ENCODE measurements at regions not wholly inside any gene's neighbourhood (a gene's known extent, or its start where the extent isn't known, plus 50 kb on each side); places are given as distances from the start of the nearest gene placed in this dataset.

DNA sequence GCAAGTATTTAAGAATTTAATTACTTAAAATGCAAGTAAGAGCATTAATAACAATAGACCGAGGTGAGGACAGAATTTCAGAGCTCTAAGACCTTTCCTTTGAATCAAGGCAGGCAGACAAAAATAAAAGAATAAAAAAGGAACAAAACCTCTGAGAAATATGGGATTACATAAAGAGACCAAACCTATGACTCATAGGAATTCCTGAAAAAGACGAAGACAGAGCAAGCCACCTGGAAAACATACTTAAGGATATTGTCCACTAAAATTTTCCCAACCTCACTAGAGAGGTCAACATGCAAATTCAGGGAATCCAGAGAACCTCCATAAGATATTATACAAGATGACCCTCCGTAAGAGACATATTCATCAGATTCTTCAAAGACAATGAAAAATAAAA, 325.1 kb downstream of the AEBP2 start:
- TF ChIP-seq GLIS3 (CRISPR knock-in tag; IDR thresholded peaks at IDR 0.05) (no peak), ZFP30 (CRISPR knock-in tag; IDR thresholded peaks at IDR 0.05) (no peak), ISL1 (CRISPR knock-in tag; IDR thresholded peaks at IDR 0.05) (no peak), PPARA (CRISPR knock-in tag; IDR thresholded peaks at IDR 0.05; ENCODE audit: borderline replicate concordance) (no peak), ARNTL (CRISPR knock-in tag; IDR thresholded peaks at IDR 0.05; ENCODE audit: borderline replicate concordance, low read depth) (no peak), RARB (CRISPR knock-in tag; IDR thresholded peaks at IDR 0.05) (no peak), ZNF70 (CRISPR knock-in tag; IDR thresholded peaks at IDR 0.05) (no peak), SNAI2 (CRISPR knock-in tag; IDR thresholded peaks at IDR 0.05) (no peak), TOX (CRISPR knock-in tag; IDR thresholded peaks at IDR 0.05; ENCODE audit: borderline replicate concordance) (no peak), ZNF565 (CRISPR knock-in tag; conservative IDR thresholded peaks at IDR 0.05; ENCODE audit: low read depth) (no peak), TCF4 (CRISPR knock-in tag; IDR thresholded peaks at IDR 0.05; ENCODE audit: borderline replicate concordance) (no peak), CSDC2 (CRISPR knock-in tag; IDR thresholded peaks at IDR 0.05) (no peak), ZFP3 (CRISPR knock-in tag; IDR thresholded peaks at IDR 0.05) (no peak), BACH2 (CRISPR knock-in tag; IDR thresholded peaks at IDR 0.05; ENCODE audit: borderline replicate concordance) (no peak), ZNF8 (CRISPR knock-in tag; IDR thresholded peaks at IDR 0.05) (no peak), ESRRG (CRISPR knock-in tag; IDR thresholded peaks at IDR 0.05) (no peak)
- TF ChIP-seq, protein P1, sequence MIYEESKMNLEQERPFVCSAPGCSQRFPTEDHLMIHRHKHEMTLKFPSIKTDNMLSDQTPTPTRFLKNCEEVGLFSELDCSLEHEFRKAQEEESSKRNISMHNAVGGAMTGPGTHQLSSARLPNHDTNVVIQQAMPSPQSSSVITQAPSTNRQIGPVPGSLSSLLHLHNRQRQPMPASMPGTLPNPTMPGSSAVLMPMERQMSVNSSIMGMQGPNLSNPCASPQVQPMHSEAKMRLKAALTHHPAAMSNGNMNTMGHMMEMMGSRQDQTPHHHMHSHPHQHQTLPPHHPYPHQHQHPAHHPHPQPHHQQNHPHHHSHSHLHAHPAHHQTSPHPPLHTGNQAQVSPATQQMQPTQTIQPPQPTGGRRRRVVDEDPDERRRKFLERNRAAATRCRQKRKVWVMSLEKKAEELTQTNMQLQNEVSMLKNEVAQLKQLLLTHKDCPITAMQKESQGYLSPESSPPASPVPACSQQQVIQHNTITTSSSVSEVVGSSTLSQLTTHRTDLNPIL (CRISPR knock-in tag; IDR thresholded peaks at IDR 0.05; ENCODE audit: low read depth): no peak
- TF ChIP-seq, protein P2, sequence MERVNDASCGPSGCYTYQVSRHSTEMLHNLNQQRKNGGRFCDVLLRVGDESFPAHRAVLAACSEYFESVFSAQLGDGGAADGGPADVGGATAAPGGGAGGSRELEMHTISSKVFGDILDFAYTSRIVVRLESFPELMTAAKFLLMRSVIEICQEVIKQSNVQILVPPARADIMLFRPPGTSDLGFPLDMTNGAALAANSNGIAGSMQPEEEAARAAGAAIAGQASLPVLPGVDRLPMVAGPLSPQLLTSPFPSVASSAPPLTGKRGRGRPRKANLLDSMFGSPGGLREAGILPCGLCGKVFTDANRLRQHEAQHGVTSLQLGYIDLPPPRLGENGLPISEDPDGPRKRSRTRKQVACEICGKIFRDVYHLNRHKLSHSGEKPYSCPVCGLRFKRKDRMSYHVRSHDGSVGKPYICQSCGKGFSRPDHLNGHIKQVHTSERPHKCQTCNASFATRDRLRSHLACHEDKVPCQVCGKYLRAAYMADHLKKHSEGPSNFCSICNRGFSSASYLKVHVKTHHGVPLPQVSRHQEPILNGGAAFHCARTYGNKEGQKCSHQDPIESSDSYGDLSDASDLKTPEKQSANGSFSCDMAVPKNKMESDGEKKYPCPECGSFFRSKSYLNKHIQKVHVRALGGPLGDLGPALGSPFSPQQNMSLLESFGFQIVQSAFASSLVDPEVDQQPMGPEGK (CRISPR knock-in tag; IDR thresholded peaks at IDR 0.05; ENCODE audit: borderline replicate concordance): no peak
- TF ChIP-seq, protein P3, sequence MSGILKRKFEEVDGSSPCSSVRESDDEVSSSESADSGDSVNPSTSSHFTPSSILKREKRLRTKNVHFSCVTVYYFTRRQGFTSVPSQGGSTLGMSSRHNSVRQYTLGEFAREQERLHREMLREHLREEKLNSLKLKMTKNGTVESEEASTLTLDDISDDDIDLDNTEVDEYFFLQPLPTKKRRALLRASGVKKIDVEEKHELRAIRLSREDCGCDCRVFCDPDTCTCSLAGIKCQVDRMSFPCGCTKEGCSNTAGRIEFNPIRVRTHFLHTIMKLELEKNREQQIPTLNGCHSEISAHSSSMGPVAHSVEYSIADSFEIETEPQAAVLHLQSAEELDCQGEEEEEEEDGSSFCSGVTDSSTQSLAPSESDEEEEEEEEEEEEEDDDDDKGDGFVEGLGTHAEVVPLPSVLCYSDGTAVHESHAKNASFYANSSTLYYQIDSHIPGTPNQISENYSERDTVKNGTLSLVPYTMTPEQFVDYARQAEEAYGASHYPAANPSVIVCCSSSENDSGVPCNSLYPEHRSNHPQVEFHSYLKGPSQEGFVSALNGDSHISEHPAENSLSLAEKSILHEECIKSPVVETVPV (CRISPR knock-in tag; IDR thresholded peaks at IDR 0.05): no peak
- TF ChIP-seq, protein P4, sequence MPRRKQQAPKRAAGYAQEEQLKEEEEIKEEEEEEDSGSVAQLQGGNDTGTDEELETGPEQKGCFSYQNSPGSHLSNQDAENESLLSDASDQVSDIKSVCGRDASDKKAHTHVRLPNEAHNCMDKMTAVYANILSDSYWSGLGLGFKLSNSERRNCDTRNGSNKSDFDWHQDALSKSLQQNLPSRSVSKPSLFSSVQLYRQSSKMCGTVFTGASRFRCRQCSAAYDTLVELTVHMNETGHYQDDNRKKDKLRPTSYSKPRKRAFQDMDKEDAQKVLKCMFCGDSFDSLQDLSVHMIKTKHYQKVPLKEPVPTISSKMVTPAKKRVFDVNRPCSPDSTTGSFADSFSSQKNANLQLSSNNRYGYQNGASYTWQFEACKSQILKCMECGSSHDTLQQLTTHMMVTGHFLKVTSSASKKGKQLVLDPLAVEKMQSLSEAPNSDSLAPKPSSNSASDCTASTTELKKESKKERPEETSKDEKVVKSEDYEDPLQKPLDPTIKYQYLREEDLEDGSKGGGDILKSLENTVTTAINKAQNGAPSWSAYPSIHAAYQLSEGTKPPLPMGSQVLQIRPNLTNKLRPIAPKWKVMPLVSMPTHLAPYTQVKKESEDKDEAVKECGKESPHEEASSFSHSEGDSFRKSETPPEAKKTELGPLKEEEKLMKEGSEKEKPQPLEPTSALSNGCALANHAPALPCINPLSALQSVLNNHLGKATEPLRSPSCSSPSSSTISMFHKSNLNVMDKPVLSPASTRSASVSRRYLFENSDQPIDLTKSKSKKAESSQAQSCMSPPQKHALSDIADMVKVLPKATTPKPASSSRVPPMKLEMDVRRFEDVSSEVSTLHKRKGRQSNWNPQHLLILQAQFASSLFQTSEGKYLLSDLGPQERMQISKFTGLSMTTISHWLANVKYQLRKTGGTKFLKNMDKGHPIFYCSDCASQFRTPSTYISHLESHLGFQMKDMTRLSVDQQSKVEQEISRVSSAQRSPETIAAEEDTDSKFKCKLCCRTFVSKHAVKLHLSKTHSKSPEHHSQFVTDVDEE (CRISPR knock-in tag; IDR thresholded peaks at IDR 0.05): no peak
- no peak for ATAC-seq

DNA sequence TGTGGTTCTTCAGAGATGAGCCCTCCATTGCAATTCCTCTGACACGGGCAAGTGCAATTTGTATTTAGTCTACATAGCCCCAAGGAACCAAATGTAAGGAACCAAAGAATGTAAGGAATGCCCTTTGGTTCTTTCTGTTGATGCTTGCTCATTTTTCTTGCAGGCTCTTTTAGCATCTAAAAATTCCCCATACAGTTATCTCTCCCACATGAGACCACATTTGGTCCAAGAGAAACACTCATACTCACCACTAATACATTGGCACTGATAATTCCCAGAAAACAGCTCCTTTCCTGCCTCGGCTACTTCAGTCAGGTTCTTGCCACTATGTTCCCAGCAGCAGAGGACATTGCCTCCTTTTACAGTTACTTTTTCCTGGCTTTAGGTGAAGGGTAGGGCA, 332.6 kb downstream of the AEBP2 start:
- TF ChIP-seq ISL1 (CRISPR knock-in tag; IDR thresholded peaks at IDR 0.05): peak; percentile 64
- no peak for TF ChIP-seq TOX (CRISPR knock-in tag; IDR thresholded peaks at IDR 0.05; ENCODE audit: borderline replicate concordance)

DNA sequence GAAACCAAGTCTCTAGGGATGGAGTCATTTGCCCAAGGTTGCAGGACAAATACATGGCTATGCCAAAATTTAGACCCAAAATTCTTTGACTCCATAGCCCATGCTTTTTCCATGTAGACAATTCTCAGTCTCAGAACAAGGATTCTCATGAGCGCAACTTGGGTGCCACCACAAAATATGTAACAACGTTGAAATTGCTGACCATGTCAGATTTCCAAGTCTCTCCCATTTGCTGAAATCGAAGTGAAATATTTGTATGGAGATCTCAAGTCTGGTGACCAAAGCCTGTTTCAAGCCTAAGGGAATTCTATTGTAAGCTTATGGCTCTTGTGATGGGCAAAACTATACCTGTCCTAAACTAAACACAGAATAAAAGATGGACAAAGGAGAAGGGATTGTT, 333.5 kb downstream of the AEBP2 start:
- no peak for TF ChIP-seq ZFP30 (CRISPR knock-in tag; IDR thresholded peaks at IDR 0.05)
- TF ChIP-seq TOX (CRISPR knock-in tag; IDR thresholded peaks at IDR 0.05; ENCODE audit: borderline replicate concordance): no peak
- no peak for TF ChIP-seq ZNF8 (CRISPR knock-in tag; IDR thresholded peaks at IDR 0.05)
- no peak for TF ChIP-seq SNAI2 (CRISPR knock-in tag; IDR thresholded peaks at IDR 0.05)
- TF ChIP-seq, protein P5, sequence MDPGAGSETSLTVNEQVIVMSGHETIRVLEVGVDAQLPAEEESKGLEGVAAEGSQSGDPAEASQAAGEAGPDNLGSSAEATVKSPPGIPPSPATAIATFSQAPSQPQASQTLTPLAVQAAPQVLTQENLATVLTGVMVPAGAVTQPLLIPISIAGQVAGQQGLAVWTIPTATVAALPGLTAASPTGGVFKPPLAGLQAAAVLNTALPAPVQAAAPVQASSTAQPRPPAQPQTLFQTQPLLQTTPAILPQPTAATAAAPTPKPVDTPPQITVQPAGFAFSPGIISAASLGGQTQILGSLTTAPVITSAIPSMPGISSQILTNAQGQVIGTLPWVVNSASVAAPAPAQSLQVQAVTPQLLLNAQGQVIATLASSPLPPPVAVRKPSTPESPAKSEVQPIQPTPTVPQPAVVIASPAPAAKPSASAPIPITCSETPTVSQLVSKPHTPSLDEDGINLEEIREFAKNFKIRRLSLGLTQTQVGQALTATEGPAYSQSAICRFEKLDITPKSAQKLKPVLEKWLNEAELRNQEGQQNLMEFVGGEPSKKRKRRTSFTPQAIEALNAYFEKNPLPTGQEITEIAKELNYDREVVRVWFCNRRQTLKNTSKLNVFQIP (CRISPR knock-in tag; IDR thresholded peaks at IDR 0.05; ENCODE audit: borderline replicate concordance, low read depth): no peak
- TF ChIP-seq, protein P3 (CRISPR knock-in tag; IDR thresholded peaks at IDR 0.05): no peak
- TF ChIP-seq ZFP3 (CRISPR knock-in tag; IDR thresholded peaks at IDR 0.05): no peak
- TF ChIP-seq ESRRG (CRISPR knock-in tag; IDR thresholded peaks at IDR 0.05): no peak
- no peak for TF ChIP-seq ZNF565 (CRISPR knock-in tag; conservative IDR thresholded peaks at IDR 0.05; ENCODE audit: low read depth)
- TF ChIP-seq, protein P2 (CRISPR knock-in tag; IDR thresholded peaks at IDR 0.05; ENCODE audit: borderline replicate concordance): no peak
- TF ChIP-seq OSR1 (CRISPR knock-in tag; IDR thresholded peaks at IDR 0.05): no peak
- no peak for TF ChIP-seq CSDC2 (CRISPR knock-in tag; IDR thresholded peaks at IDR 0.05)
- TF ChIP-seq ZNF70 (CRISPR knock-in tag; IDR thresholded peaks at IDR 0.05): no peak
- TF ChIP-seq, protein P1 (CRISPR knock-in tag; IDR thresholded peaks at IDR 0.05; ENCODE audit: low read depth): no peak
- TF ChIP-seq GLIS3 (CRISPR knock-in tag; IDR thresholded peaks at IDR 0.05): no peak
- TF ChIP-seq BACH2 (CRISPR knock-in tag; IDR thresholded peaks at IDR 0.05; ENCODE audit: borderline replicate concordance): no peak
- no peak for TF ChIP-seq ARNTL (CRISPR knock-in tag; IDR thresholded peaks at IDR 0.05; ENCODE audit: borderline replicate concordance, low read depth)
- ATAC-seq: no peak

More for the DNA sequence above, 332.6 kb downstream of the AEBP2 start:
- peak; percentile 73 for ATAC-seq

All from SK-N-SH treated with all-trans-retinoic acid at 6 μM for 48 hours (cell line).